Heart left ventricle (tissue), 16 donors: ENCODE measurements at regions not wholly inside any gene's neighbourhood (a gene's known extent, or its start where the extent isn't known, plus 50 kb on each side); places are given as distances from the start of the nearest gene placed in this dataset.

Experiments
- ATAC-seq, 4 donors: fragments of 200-7000 bp; cut with Tn5 transposase; one replicate each; pipeline ENCODE4 v1.9.1; 2020 to 2022; ENCODE audit warnings: moderate library complexity in 4 of 4, mild to moderate bottlenecking in 3 of 4, moderate number of reproducible peaks in 1 of 4
- DNase-seq, 5 donors: peaks; one replicate each; pipeline ENCODE4 v3.0.0-alpha.2; 2020
- H3K27ac ChIP-seq, 12 donors: fragments of 200-600 bp; sonication (generic) in 4 of 12; one replicate each; pipeline versions ENCODE4 v1.5.0 to v1.8.0; 2016 to 2022; ENCODE audit warnings: mild to moderate bottlenecking in 2 of 12
- H3K27me3 ChIP-seq, 9 donors: fragments of 200-600 bp; sonication (generic) in 2 of 9; one replicate each; pipeline versions ENCODE4 v1.5.1 to v1.8.0; 2016 to 2022; ENCODE audit warnings: mild to moderate bottlenecking in 3 of 9
- H3K36me3 ChIP-seq, 9 donors: fragments of 200-600 bp; sonication (generic) in 2 of 9; one replicate each; pipeline versions ENCODE4 v1.5.0 to v1.8.0; 2018 to 2022; ENCODE audit warnings: mild to moderate bottlenecking in 2 of 9
- H3K4me1 ChIP-seq, 12 donors: fragments of 200-600 bp; sonication (generic) in 4 of 12; one replicate each; pipeline versions ENCODE4 v1.5.0 to v1.8.0; 2016 to 2022; ENCODE audit warnings: mild to moderate bottlenecking in 3 of 12
- H3K4me3 ChIP-seq, 12 donors: fragments of 200-600 bp; sonication (generic) in 4 of 12; one replicate each; pipeline versions ENCODE4 v1.5.0 to v1.8.0; 2017 to 2022; ENCODE audit warnings: mild to moderate bottlenecking in 9 of 12, moderate library complexity in 4 of 12
- H3K9me3 ChIP-seq, 12 donors: fragments of 200-600 bp; sonication (generic) in 4 of 12; one replicate each; pipeline versions ENCODE4 v1.5.0 to v1.8.0; 2016 to 2022; ENCODE audit warnings: mild to moderate bottlenecking in 1 of 12
- POLR2A ChIP-seq, 2 donors: fragments of 450-650 bp; IDR thresholded peaks; one replicate each; pipeline ENCODE4 v1.6.1; 2017; ENCODE audit warnings: antibody characterized with exemption in 2 of 2, mild to moderate bottlenecking in 2 of 2, moderate library complexity in 2 of 2
- WGBS, 4 donors: extraction: QIAGEN DNeasy Blood & Tissue Kit in 2 of 4; methylation state at CpG; one replicate each; pipeline versions ENCODE4 v1.1.5 to v1.1.7; 2013 to 2018; 5-methylcytosine and 5-hydroxymethylcytosine counted together
- intact Hi-C, 10 donors: fragments of 100-400 bp; cut with DNase I; formaldehyde crosslinking; loops; one replicate each; pipeline versions ENCODE4 v1.11.1 to v1.14.2; 2022
- TF ChIP-seq, protein P1 (sequence below), 12 donors: fragments of 200-600 bp; sonication (generic) in 4 of 12; IDR thresholded peaks; one replicate each; pipeline versions ENCODE4 v1.5.0 to v1.8.0; 2018 to 2022; ENCODE audit warnings: antibody characterized with exemption in 12 of 12, mild to moderate bottlenecking in 5 of 12
- donor health status: ischemic (EF 13 %, LVEDD 7.1; RV severe dilation, severe dysfunction).
- donor health status: healthy with polysubstance abuse.
- donor health status: DM: no; HTN: yes; CAD: no.
- donor health status: DM: no; HTN: no; CAD: no.
- donor health status: ischemic (EF 25% LVEDD 6.9; RV normal size, moderate dysfunction).
- donor health status: ischemic (EF 25% LVEDD 5.7; RV mildly dilated, moderate dysfunction).
- donor health status: healthy.
- donor health status: DM: yes; HTN: yes; CAD: no.
- donor health status: ischemic (EF 35%, LVEDD 5.7; RV mildly dilated, moderate dysfunction).
- donor health status: nonischemic (EF 11% LVEDD 7.7; RV severe dilation, severe dysfunction).
- donor health status: DM: yes; HTN: yes; CAD: no.
- donor health status: PGD.
- donor health status: ischemic (EF 29% LVEDD 5.4; RV normal size, mild dysfunction).
- donor health status: nonischemic (EF 23%, LVEDD 6.1; RV moderate dilation, normal function).

DNA sequence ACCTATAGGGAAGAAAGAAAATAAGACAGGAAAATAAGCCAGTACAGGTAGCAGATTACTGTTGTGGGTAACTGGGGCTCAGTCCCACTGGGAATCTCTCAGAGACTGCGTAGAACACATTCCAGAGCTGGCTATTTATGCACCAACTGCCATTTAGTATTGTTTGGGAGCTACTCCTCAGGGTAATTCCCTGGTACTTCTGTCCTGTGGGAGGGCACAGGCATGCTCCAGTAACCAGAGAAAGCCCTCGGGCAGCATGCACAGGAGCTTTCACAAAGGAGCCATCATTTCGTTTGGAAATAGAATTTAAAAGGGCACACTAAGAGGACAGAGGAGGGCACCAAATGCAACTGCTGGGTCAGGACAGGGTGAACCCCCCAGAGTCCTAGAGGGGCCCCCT, 148.0 kb upstream of the LRFN2 start:
- ATAC-seq (no peak), DNase-seq (no peak)
- WGBS, 4 donors, result 36 to 67% (median 52%) methylated on average over 2 to 3 of the region's 3 CpGs
- H3K27ac ChIP-seq, result no peak overlapping the region
- H3K4me1 ChIP-seq, result no peaks in the 10 kb centered on the region
- TF ChIP-seq POLR2A (IDR thresholded peaks at IDR 0.05), result no peak
- TF ChIP-seq, protein P1, sequence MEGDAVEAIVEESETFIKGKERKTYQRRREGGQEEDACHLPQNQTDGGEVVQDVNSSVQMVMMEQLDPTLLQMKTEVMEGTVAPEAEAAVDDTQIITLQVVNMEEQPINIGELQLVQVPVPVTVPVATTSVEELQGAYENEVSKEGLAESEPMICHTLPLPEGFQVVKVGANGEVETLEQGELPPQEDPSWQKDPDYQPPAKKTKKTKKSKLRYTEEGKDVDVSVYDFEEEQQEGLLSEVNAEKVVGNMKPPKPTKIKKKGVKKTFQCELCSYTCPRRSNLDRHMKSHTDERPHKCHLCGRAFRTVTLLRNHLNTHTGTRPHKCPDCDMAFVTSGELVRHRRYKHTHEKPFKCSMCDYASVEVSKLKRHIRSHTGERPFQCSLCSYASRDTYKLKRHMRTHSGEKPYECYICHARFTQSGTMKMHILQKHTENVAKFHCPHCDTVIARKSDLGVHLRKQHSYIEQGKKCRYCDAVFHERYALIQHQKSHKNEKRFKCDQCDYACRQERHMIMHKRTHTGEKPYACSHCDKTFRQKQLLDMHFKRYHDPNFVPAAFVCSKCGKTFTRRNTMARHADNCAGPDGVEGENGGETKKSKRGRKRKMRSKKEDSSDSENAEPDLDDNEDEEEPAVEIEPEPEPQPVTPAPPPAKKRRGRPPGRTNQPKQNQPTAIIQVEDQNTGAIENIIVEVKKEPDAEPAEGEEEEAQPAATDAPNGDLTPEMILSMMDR (IDR thresholded peaks at IDR 0.05), result no peak
- H3K4me3 ChIP-seq, result no peak overlapping the region
- peaks cover 0 to 20% (median 10%) of the 10 kb centered on the region in 9 donors for H3K27me3 ChIP-seq
- intact Hi-C loops, result no loop called here
- no peaks in the 10 kb centered on the region for H3K9me3 ChIP-seq
- H3K36me3 ChIP-seq, result no peaks in the 10 kb centered on the region

DNA sequence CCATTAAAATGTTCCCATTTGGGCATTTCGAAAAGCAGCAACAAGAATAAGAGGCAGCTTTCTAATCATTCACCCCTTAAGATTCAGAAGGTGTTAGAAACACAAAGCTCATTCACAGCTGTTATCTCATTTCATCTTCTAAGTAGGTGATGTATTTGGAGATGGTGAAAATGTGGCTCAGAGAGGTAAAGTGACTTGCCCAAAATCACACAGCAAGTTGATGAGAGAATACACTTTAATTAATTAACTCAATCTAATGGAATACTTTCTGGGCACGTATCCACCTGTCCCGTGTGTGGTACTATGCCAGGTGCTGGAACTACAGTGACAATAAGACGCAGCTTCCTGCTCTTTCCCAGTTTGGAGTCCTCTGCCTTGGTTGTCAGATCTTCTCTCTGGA, 147.4 kb upstream of the LRFN2 start:
- 84 to 89% (median 86%) methylated on average over 4 of the region's 4 CpGs for WGBS, 4 donors
- no peak for TF ChIP-seq POLR2A (IDR thresholded peaks at IDR 0.05)
- TF ChIP-seq, protein P1 (IDR thresholded peaks at IDR 0.05), result no peak
- intact Hi-C loops, result no loop called here
- DNase-seq (no peak), ATAC-seq (no peak)
- no peaks in the 10 kb centered on the region for H3K36me3 ChIP-seq
- peaks cover 0 to 20% (median 10%) of the 10 kb centered on the region in 9 donors for H3K27me3 ChIP-seq
- H3K9me3 ChIP-seq, result no peaks in the 10 kb centered on the region
- no peaks in the 10 kb centered on the region for H3K4me1 ChIP-seq
- H3K4me3 ChIP-seq, result no peak overlapping the region
- no peak overlapping the region for H3K27ac ChIP-seq

DNA sequence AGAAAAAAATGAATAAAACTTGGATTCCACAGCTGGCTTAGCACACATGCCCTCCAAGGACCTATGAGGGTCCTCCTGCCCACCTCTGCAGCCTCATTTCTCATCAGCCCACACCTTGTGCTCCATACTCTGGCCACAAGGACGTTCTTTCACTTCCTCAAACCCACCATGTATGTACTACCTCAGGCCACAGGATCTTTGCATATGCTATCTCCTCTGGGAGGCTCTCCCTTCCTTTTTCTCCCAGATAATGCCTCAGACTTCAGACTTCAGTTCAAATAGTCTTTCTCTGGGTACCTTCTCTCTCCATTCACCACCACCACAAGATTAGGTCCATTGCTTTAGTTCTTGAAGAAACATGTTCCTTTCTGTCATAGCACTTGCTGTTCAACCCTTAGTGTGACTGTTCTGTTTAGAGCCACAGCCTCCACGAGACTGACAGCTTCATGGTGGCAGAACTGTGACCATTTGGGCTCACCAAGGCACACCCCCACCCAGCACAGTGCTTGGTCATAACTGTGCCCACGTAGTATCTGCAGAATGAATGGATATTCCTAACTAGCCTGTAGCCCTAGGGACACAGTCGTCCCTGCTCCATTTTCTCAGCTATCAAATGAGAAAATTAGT, 146.7 kb upstream of the LRFN2 start:
- Histone ChIP-seq H3K4me3 (no peak overlapping the region), H3K36me3 (no peaks in the 10 kb centered on the region), H3K9me3 (no peaks in the 10 kb centered on the region), H3K27ac (no peak overlapping the region), H3K4me1 (no peaks in the 10 kb centered on the region), H3K27me3 (peaks cover 0 to 20% (median 10%) of the 10 kb centered on the region in 9 donors)
- intact Hi-C loops, result no loop called here
- no peak for TF ChIP-seq POLR2A (IDR thresholded peaks at IDR 0.05)
- TF ChIP-seq, protein P1 (IDR thresholded peaks at IDR 0.05), result no peak
- ATAC-seq (no peak), DNase-seq (no peak)
- 55 to 68% (median 64%) methylated on average over 4 of the region's 4 CpGs for WGBS, 4 donors

DNA sequence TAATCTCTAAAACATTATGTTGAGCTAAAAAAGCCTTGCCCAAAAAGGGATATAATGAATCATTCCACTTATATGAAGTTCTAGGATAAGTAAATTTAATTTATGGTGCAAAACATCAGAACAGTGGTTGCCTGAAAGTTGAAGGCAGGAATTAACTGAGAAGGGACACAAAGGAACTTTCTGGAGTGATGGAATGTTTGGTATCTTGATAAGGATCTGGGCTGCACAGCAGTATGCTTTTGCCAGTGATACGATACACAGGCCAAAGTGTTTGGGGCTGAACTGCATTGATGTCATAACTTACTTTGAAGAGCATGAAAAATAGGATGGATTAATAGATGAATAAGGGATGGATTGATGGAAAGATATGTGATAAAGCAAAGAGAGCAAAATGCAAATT, 146.1 kb upstream of the LRFN2 start:
- intact Hi-C loops, result no loop called here

More for the DNA sequence above, 146.1 kb upstream of the LRFN2 start:
- no peak for TF ChIP-seq POLR2A (IDR thresholded peaks at IDR 0.05)
- TF ChIP-seq, protein P1 (IDR thresholded peaks at IDR 0.05), result no peak
- Histone ChIP-seq H3K27ac (no peak overlapping the region), H3K9me3 (no peaks in the 10 kb centered on the region), H3K36me3 (no peaks in the 10 kb centered on the region), H3K4me3 (no peak overlapping the region), H3K4me1 (no peaks in the 10 kb centered on the region), H3K27me3 (peaks cover 0 to 20% (median 10%) of the 10 kb centered on the region in 9 donors)
- DNase-seq (no peak), ATAC-seq (no peak)
- WGBS, 4 donors, result 49 to 65% (median 60%) methylated on average over 1 of the region's 1 CpG
